HCT116 (cell line): ENCODE measurements at regions not wholly inside any gene's neighbourhood (a gene's known extent, or its start where the extent isn't known, plus 50 kb on each side); places are given as distances from the start of the nearest gene placed in this dataset.

Experiments used
- CEBPB ChIP-seq: IDR thresholded peaks from 2 replicates; pipeline ENCODE4 v1.6.1; 2012; ENCODE audit warnings: low read depth
- CTCF ChIP-seq, 3 experiments: fragments of 200-600 bp in 1 of 3; sonication (generic) in 1 of 3; IDR thresholded peaks in 2 of 3; conservative IDR thresholded peaks in 1 of 3; 2 replicates each; pipeline ENCODE4 v1.5.1; 2012 to 2017; ENCODE audit warnings: low read depth in 2 of 3, low read length in 2 of 3, antibody characterized with exemption in 1 of 3, borderline replicate concordance in 1 of 3, control low read depth in 1 of 3, mild to moderate bottlenecking in 1 of 3, mixed read lengths in 1 of 3, mixed run types in 1 of 3, moderate library complexity in 1 of 3; ENCODE audit not compliant: insufficient read depth in 1 of 3
- EZH2 ChIP-seq: fragments of 200-600 bp; sonication (generic); IDR thresholded peaks from 2 replicates; pipeline ENCODE4 v1.6.1; 2017; ENCODE audit warnings: antibody characterized with exemption, mixed run types
- MAX ChIP-seq: IDR thresholded peaks from 2 replicates; pipeline ENCODE4 v1.6.1; 2012
- POLR2A ChIP-seq: IDR thresholded peaks from 2 replicates; pipeline ENCODE4 v1.7.0; 2011; ENCODE audit warnings: borderline replicate concordance; ENCODE audit not compliant: insufficient read depth, insufficient read length; ENCODE audit errors: extremely low read depth
- POLR2AphosphoS5 ChIP-seq: IDR thresholded peaks from 2 replicates; pipeline ENCODE4 v1.6.1; 2011; ENCODE audit warnings: mild to moderate bottlenecking, low read depth, low read length, moderate library complexity
- RAD21 ChIP-seq: IDR thresholded peaks from 2 replicates; pipeline ENCODE4 v1.6.1; 2012; ENCODE audit warnings: low read depth, mild to moderate bottlenecking
- SIN3A ChIP-seq: IDR thresholded peaks from 2 replicates; pipeline ENCODE4 v1.6.1; 2012; ENCODE audit warnings: low read depth
- SP1 ChIP-seq: IDR thresholded peaks from 2 replicates; pipeline ENCODE4 v1.6.1; 2012; ENCODE audit warnings: low read depth
- TCF7L2 ChIP-seq: IDR thresholded peaks from 2 replicates; pipeline ENCODE4 v1.7.0; 2011; ENCODE audit warnings: borderline replicate concordance, inconsistent platforms; ENCODE audit not compliant: insufficient read depth, insufficient read length; ENCODE audit errors: extremely low read depth
- ZBTB33 ChIP-seq: IDR thresholded peaks from 2 replicates; pipeline ENCODE4 v1.6.1; 2011; ENCODE audit warnings: mild to moderate bottlenecking, low read length, moderate library complexity; ENCODE audit not compliant: insufficient replicate concordance; ENCODE audit errors: extremely low read depth

GRCh38 chr12:91401190-91401589, 218.6 kb upstream of the DCN start:
- TF ChIP-seq CTCF (IDR thresholded peaks at IDR 0.05 in 2 of 3, conservative IDR thresholded peaks at IDR 0.05 in 1 of 3; ENCODE audit: borderline replicate concordance in 1 of 3, insufficient read depth in 1 of 3, low read depth in 2 of 3, low read length in 2 of 3), result no peak
- TF ChIP-seq POLR2AphosphoS5, result no peak
- no peak for TF ChIP-seq EZH2
- TF ChIP-seq POLR2A, result no peak
- TF ChIP-seq TCF7L2, result no peak
- TF ChIP-seq CEBPB, result no peak
- no peak for TF ChIP-seq RAD21
- no peak for TF ChIP-seq ZBTB33
- no peak for TF ChIP-seq SIN3A
- no peak for TF ChIP-seq SP1
- no peak for TF ChIP-seq MAX
